Erythroblast (primary cell): ENCODE measurements at regions not wholly inside any gene's neighbourhood (a gene's known extent, or its start where the extent isn't known, plus 50 kb on each side); places are given as distances from the start of the nearest gene placed in this dataset.

ENCODE experiments used
- GATA1 ChIP-seq: IDR thresholded peaks from 2 replicates; pipeline ENCODE4 v1.6.1; 2011; ENCODE audit warnings: low read depth, mild to moderate bottlenecking, control low read depth, low read length, moderate library complexity
- POLR2A ChIP-seq: IDR thresholded peaks from 2 replicates; pipeline ENCODE4 v1.6.1; 2011; ENCODE audit warnings: mild to moderate bottlenecking, low read length

DNA sequence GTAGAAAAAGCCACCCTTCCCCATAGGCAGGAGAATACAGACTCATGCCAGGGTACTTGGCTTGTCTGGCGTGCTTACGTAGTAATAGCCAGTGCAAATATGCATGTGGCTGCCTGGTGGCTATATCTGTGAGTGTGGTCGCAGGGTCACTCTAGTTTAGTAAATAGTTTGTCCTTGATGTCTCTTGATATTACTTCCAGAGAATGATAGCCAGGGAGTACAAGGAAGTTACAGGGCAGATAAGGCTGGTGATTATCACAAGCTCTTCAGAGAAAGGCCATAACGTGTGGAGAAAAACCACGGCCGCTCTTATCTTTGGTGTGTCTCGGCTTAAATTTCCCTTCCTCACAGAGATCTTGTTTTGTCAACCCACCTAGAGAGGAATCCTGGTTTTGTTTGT is 54.3 kb upstream of the SLC39A10 start:
- TF ChIP-seq POLR2A (no peak), GATA1 (no peak)
